ENCODE measurements at regions not wholly inside any gene's neighbourhood (a gene's known extent, or its start where the extent isn't known, plus 50 kb on each side); places are given as distances from the start of the nearest gene placed in this dataset.

- CTCF ChIA-PET = no interaction called here
- in situ Hi-C loops (cut with MboI; ENCODE audit: low sequenced_read_pairs) = no loop called here
- Histone ChIP-seq H3K4ac (ENCODE audit: low read depth, low read length) (no peak overlapping the region), H3K4me2 (ENCODE audit: low read depth, low read length) (no peak overlapping the region), H4K20me1 (ENCODE audit: insufficient read depth, low read length) (no peaks in the 10 kb centered on the region), H2AK9ac (replicated peaks; ENCODE audit: low read depth, low read length, poor library complexity) (no peak overlapping the region), H3K14ac (replicated peaks; ENCODE audit: low read depth, low read length) (no peak overlapping the region), H3K9me3 (ENCODE audit: control insufficient read depth, insufficient read depth, low read length) (no peaks in the 10 kb centered on the region), H4K8ac (ENCODE audit: low read depth in 2 of 2, low read length in 2 of 2) (no peak overlapping the region), H3K18ac (ENCODE audit: low read depth, low read length) (no peak overlapping the region), H2AFZ (replicated peaks; ENCODE audit: low read length, poor library complexity) (no peak overlapping the region), H3K9me1 (ENCODE audit: insufficient read depth, low read length) (no peaks in the 10 kb centered on the region; the same call in 1 of the 2 replicates), H4K91ac (ENCODE audit: insufficient read depth, low read depth, low read length) (no peak overlapping the region), H3K4me1 (ENCODE audit: control insufficient read depth, insufficient read depth, low read length) (peaks cover 5% of the 10 kb centered on the region), H2BK20ac (ENCODE audit: low read depth, low read length) (no peak overlapping the region), H2BK15ac (ENCODE audit: low read depth, low read length) (no peak overlapping the region), H3K79me1 (ENCODE audit: low read depth in 1 of 2, low read length in 2 of 2) (no peaks in the 10 kb centered on the region), H2AK5ac (ENCODE audit: low read depth, low read length) (no peak overlapping the region), H3K36me3 (ENCODE audit: control insufficient read depth, insufficient read depth, low read length) (no peaks in the 10 kb centered on the region), H3K23ac (ENCODE audit: low read depth, low read length) (no peak overlapping the region), H3K56ac (ENCODE audit: extremely low read depth, insufficient read depth, low read length) (no peak overlapping the region), H4K5ac (ENCODE audit: low read depth, low read length) (no peak overlapping the region), H3K9ac (ENCODE audit: low read depth, low read length) (no peak overlapping the region), H3K4me3 (ENCODE audit: insufficient read depth, low read depth, low read length) (no peak overlapping the region), H2BK120ac (ENCODE audit: low read depth, low read length) (no peak overlapping the region), H2BK5ac (ENCODE audit: low read depth, low read length, poor library complexity, severe bottlenecking) (no peak overlapping the region), H3K27ac (ENCODE audit: insufficient read depth, low read length) (no peak overlapping the region), H3K27me3 (ENCODE audit: control insufficient read depth, insufficient read depth, low read length) (no peaks in the 10 kb centered on the region; the same call in 1 of the 2 replicates)
- ATAC-seq (ENCODE audit: low read depth) (no peak), DNase-seq (no peak)
- POLR2A ChIA-PET (ENCODE audit: unreplicated experiment) = no interaction called here
- no peak for TF ChIP-seq FOS (IDR thresholded peaks at IDR 0.05; ENCODE audit: low read depth, low read length)
- no peak for TF ChIP-seq CHD1 (IDR thresholded peaks at IDR 0.05; ENCODE audit: low read depth, low read length)
- no peak for TF ChIP-seq MAZ (IDR thresholded peaks at IDR 0.05; ENCODE audit: borderline replicate concordance, low read depth, low read length)
- TF ChIP-seq MXI1 (IDR thresholded peaks at IDR 0.05; ENCODE audit: borderline replicate concordance, low read depth, low read length) = no peak
- TF ChIP-seq ELK1 (IDR thresholded peaks at IDR 0.05; ENCODE audit: borderline replicate concordance, low read depth, low read length) = no peak
- TF ChIP-seq MAFK (IDR thresholded peaks at IDR 0.05; ENCODE audit: low read depth, low read length) = no peak
- no peak for TF ChIP-seq RCOR1 (IDR thresholded peaks at IDR 0.05; ENCODE audit: insufficient replicate concordance, low read length)
- no peak for TF ChIP-seq CEBPB (IDR thresholded peaks at IDR 0.05; ENCODE audit: low read depth, low read length)
- no peak for TF ChIP-seq NFE2L2 (IDR thresholded peaks at IDR 0.05; ENCODE audit: low read depth, low read length)
- no peak for TF ChIP-seq POLR2A (IDR thresholded peaks at IDR 0.05; ENCODE audit: low read depth, low read length)
- TF ChIP-seq RAD21 (IDR thresholded peaks at IDR 0.05; ENCODE audit: low read length) = no peak
- no peak for TF ChIP-seq BHLHE40 (IDR thresholded peaks at IDR 0.05; ENCODE audit: low read depth, low read length)
- TF ChIP-seq SMC3 (IDR thresholded peaks at IDR 0.05; ENCODE audit: low read depth, low read length) = no peak
- TF ChIP-seq USF2 (IDR thresholded peaks at IDR 0.05; ENCODE audit: low read depth, low read length) = no peak
- no peak for TF ChIP-seq CTCF (conservative IDR thresholded peaks at IDR 0.05; ENCODE audit: low read depth, low read length)
- no TSS peak for BruUV-seq (replicated peaks)
- no CpG with 5 or more reads among the region's 4 CpGs for WGBS, 2 experiments (ENCODE audit: extremely low coverage in 2 of 2, insufficient read length in 1 of 2)
- intact Hi-C loops (cut with micrococcal nuclease) = no loop called here
- dilution Hi-C loops (cut with HindIII; ENCODE audit: low sequenced_read_pairs, unreplicated experiment) = no loop called here
Observed at GRCh38 chr6:11480541-11480940, 57.0 kb upstream of the TMEM170B start.
